Calu3 (cell line): ENCODE measurements at regions not wholly inside any gene's neighbourhood (a gene's known extent, or its start where the extent isn't known, plus 50 kb on each side); places are given as distances from the start of the nearest gene placed in this dataset.

Experiments
- BruUV-seq: library from RNA; stranded (reverse); fragments of 400-500 nt; replicated peaks from 2 replicates; lab custom pipeline; 2021; lab: Mats Ljungman, UMichigan
- CTCF ChIA-PET: fragments of 300-600 bp; sonication (Branson Sonifier 250); formaldehyde crosslinking; loops from one replicate; lab custom pipeline; 2022; ENCODE audit warnings: antibody characterized with exemption; lab: Charles Lee
- DNase-seq: peaks from one replicate; pipeline ENCODE4 v3.0.0; 2022
- H3K27ac Mint-ChIP-seq: one replicate; pipeline ENCODE4 v1.8.0; 2022; ENCODE audit warnings: mixed read lengths; ENCODE audit not compliant: unreplicated experiment
- H3K27me3 Mint-ChIP-seq: one replicate; pipeline ENCODE4 v1.8.0; 2022; ENCODE audit warnings: mixed read lengths; ENCODE audit not compliant: unreplicated experiment
- H3K36me3 Mint-ChIP-seq: one replicate; pipeline ENCODE4 v1.8.0; 2022; ENCODE audit warnings: mild to moderate bottlenecking, moderate library complexity, mixed read lengths; ENCODE audit not compliant: insufficient read depth, unreplicated experiment
- H3K4me1 Mint-ChIP-seq: one replicate; pipeline ENCODE4 v1.8.0; 2022; ENCODE audit warnings: mild to moderate bottlenecking, low read depth, mixed read lengths; ENCODE audit not compliant: unreplicated experiment
- H3K4me3 Mint-ChIP-seq: one replicate; pipeline ENCODE4 v1.8.0; 2022; ENCODE audit warnings: mild to moderate bottlenecking, low read depth, moderate library complexity, mixed read lengths; ENCODE audit not compliant: unreplicated experiment
- H3K9me3 Mint-ChIP-seq: one replicate; pipeline ENCODE4 v1.8.0; 2022; ENCODE audit warnings: low read depth, mixed read lengths; ENCODE audit not compliant: unreplicated experiment
- CTCF ChIP-seq: fragments of 200-600 bp; IDR thresholded peaks from one replicate; pipeline ENCODE4 v1.8.0; 2022; ENCODE audit warnings: antibody characterized with exemption; ENCODE audit not compliant: unreplicated experiment
- intact Hi-C: fragments of 100-400 bp; cut with micrococcal nuclease; formaldehyde crosslinking; loops from one replicate; pipeline ENCODE4 v1.10.0; 2022; ENCODE audit not compliant: unreplicated experiment

- Mint-ChIP-seq H3K27me3 (peaks cover 100% of the 10 kb centered on the region), H3K4me3 (no peak overlapping the region), H3K36me3 (peaks cover 4% of the 10 kb centered on the region), H3K4me1 (peaks cover 18% of the 10 kb centered on the region), H3K9me3 (no peaks in the 10 kb centered on the region), H3K27ac (no peak overlapping the region)
- no TSS peak for BruUV-seq
- intact Hi-C loops: no loop called here
- CTCF ChIA-PET: no interaction called here
- TF ChIP-seq CTCF: no peak
- DNase-seq: no peak
Observed at GRCh38 chr14:104280085-104280901, 141.9 kb downstream of the KIF26A start.

- peaks cover 93% of the 10 kb centered on the region for H3K27me3 Mint-ChIP-seq
- no peaks in the 10 kb centered on the region for H3K9me3 Mint-ChIP-seq
- H3K36me3 Mint-ChIP-seq: peaks cover 1% of the 10 kb centered on the region
- intact Hi-C loops: no loop called here
- H3K27ac Mint-ChIP-seq: no peak overlapping the region
- CTCF ChIA-PET: no interaction called here
- no peak overlapping the region for H3K4me3 Mint-ChIP-seq
- DNase-seq: no peak
- TF ChIP-seq CTCF: no peak
- no TSS peak for BruUV-seq
- H3K4me1 Mint-ChIP-seq: peaks cover 10% of the 10 kb centered on the region
Observed at GRCh38 chr14:104280902-104281767, 142.7 kb downstream of the KIF26A start.

DNA sequence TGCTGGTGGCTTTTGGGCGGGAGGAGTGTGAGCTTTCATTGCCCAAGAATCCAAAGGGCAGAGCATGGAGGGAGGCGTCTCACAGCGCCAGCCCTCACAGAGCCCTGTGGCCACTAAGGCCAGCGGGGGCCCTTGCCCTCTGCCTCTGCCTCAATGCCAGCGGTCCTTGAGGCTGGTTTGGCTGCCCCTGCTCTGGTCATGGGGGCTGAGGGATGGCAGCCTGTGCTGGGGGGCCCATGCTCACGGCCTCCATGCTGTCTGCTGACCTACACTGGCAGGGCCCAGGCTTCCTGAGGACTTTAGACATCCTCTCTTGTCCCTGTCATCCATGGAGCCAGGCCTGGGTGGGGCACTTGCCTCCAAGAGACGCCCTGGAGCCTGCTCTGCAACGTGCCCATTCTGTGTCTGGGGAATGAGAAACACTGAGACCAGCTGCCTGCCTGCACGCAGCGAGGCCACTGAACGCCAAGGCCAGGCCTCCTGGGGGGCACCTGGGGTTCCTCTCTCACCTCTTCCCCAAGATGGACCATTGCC is 143.4 kb downstream of the KIF26A start:
- Mint-ChIP-seq H3K27me3 (peaks cover 86% of the 10 kb centered on the region), H3K4me1 (peaks cover 3% of the 10 kb centered on the region), H3K27ac (no peak overlapping the region), H3K4me3 (no peak overlapping the region), H3K36me3 (no peaks in the 10 kb centered on the region), H3K9me3 (no peaks in the 10 kb centered on the region)
- no TSS peak for BruUV-seq
- no peak for TF ChIP-seq CTCF
- intact Hi-C loops: no loop called here
- DNase-seq: no peak
- CTCF ChIA-PET: no interaction called here

DNA sequence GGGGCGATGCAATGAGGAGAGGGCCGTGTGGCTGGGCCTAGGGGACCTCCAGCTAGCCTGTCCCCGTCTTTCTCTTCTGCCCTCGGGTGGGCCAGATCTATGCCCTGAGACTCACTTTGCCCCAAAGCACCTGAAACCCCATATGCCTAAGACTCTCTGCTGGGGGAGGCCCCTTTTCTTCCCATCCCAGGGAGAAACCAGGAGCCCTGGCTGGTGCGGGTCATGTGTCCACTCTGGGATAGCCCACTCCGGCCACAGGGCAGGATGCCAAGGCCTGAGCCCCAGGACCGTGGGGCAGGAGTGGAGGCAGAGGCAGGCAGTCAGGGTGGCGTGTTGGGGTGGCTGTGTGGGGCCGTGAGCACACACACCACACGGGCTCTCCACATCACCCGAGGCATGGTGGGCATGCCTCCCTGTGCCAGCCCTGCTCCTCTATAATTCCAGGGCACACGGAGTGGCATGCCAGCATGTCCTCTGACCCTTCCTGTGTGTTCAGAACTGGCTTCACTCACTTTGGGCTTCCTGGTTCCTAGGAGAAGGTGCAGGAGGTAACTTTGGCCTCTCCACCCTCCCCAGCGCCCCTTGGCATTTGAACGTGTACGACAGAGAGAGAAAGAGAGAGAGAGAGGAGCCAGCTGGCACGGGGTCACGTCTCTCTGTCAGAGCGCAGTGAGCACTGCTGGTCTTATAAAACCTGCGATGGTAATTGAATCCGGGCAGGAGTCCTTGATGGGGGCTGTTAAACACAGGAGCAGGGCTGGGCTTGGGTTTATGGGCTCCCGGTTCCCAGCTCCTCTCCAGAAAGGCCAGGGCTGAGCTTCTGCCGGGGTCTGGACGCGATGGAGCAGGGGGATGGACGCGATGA is 144.2 kb downstream of the KIF26A start:
- no peaks in the 10 kb centered on the region for H3K9me3 Mint-ChIP-seq
- H3K36me3 Mint-ChIP-seq: no peaks in the 10 kb centered on the region
- no TSS peak for BruUV-seq
- no peak for DNase-seq
- H3K4me1 Mint-ChIP-seq: no peaks in the 10 kb centered on the region
- no peak for TF ChIP-seq CTCF
- H3K27me3 Mint-ChIP-seq: peaks cover 79% of the 10 kb centered on the region
- H3K4me3 Mint-ChIP-seq: no peak overlapping the region
- no peak overlapping the region for H3K27ac Mint-ChIP-seq
- CTCF ChIA-PET: no interaction called here
- intact Hi-C loops: no loop called here
